Fibroblast of lung (primary cell): ENCODE measurements at regions not wholly inside any gene's neighbourhood (a gene's known extent, or its start where the extent isn't known, plus 50 kb on each side); places are given as distances from the start of the nearest gene placed in this dataset.
A peak's percentile ranks its signal among the peaks of the same experiment; 100 is the strongest.

Source experiments
- DNase-seq, 2 donors: peaks; one replicate each; pipeline versions ENCODE4 v3.0.0 to v3.0.0-alpha.2; 2010; ENCODE audit warnings: low read depth in 2 of 2
- H2AFZ ChIP-seq: 2 replicates; pipeline ENCODE4 v1.5.1; 2012; ENCODE audit warnings: low read length, control low read depth, inconsistent platforms
- H3K27ac ChIP-seq: 2 replicates; pipeline ENCODE4 v1.5.1; 2011; ENCODE audit warnings: low read length, control low read depth; ENCODE audit not compliant: insufficient read depth
- H3K27me3 ChIP-seq: 2 replicates; pipeline ENCODE4 v1.5.1; 2011; ENCODE audit warnings: mild to moderate bottlenecking, low read length; ENCODE audit not compliant: control insufficient read depth, insufficient read depth
- H3K36me3 ChIP-seq: 2 replicates; pipeline ENCODE4 v1.5.1; 2011; ENCODE audit warnings: low read length; ENCODE audit not compliant: control insufficient read depth, insufficient read depth
- H3K4me1 ChIP-seq: 2 replicates; pipeline ENCODE4 v1.5.1; 2011; ENCODE audit warnings: low read length; ENCODE audit not compliant: control insufficient read depth, insufficient read depth; ENCODE audit errors: extremely low read depth
- H3K4me2 ChIP-seq: 2 replicates; pipeline ENCODE4 v1.5.1; 2011; ENCODE audit warnings: low read length, control low read depth; ENCODE audit not compliant: insufficient read depth; ENCODE audit errors: extremely low read depth
- H3K4me3 ChIP-seq, 4 experiments: fragments of 200-600 bp in 1 of 4; sonication (generic) in 1 of 4; replicated peaks in 1 of 4; 2 replicates each; pipeline ENCODE4 v1.5.1; 2011 to 2016; ENCODE audit warnings: low read length in 4 of 4, low read depth in 3 of 4, mild to moderate bottlenecking in 3 of 4, control low read depth in 2 of 4, inconsistent platforms in 1 of 4, mixed read lengths in 1 of 4; ENCODE audit not compliant: insufficient read depth in 1 of 4; ENCODE audit errors: control extremely low read depth in 1 of 4
- H3K79me2 ChIP-seq: 2 replicates; pipeline ENCODE4 v1.5.1; 2012; ENCODE audit warnings: mild to moderate bottlenecking, low read length, inconsistent platforms; ENCODE audit not compliant: control insufficient read depth, insufficient read depth
- H3K9ac ChIP-seq: 2 replicates; pipeline ENCODE4 v1.5.1; 2011; ENCODE audit warnings: mild to moderate bottlenecking, low read length, control low read depth; ENCODE audit not compliant: insufficient read depth
- H3K9me3 ChIP-seq: 2 replicates; pipeline ENCODE4 v1.5.1; 2012; ENCODE audit warnings: low read depth, low read length; ENCODE audit not compliant: control insufficient read depth, insufficient read depth
- H4K20me1 ChIP-seq: 2 replicates; pipeline ENCODE4 v1.5.1; 2011; ENCODE audit warnings: low read length; ENCODE audit not compliant: control insufficient read depth, insufficient read depth; ENCODE audit errors: extremely low read depth
- EZH2 ChIP-seq: IDR thresholded peaks from 2 replicates; pipeline ENCODE4 v1.5.1; 2012; ENCODE audit warnings: low read length, control low read depth, mild to moderate bottlenecking; ENCODE audit errors: missing control alignments
- TF ChIP-seq, protein P1 (sequence below), 2 donors: IDR thresholded peaks in 1 of 2; conservative IDR thresholded peaks in 1 of 2; 1 replicate in 1 of 2; 2 replicates in 1 of 2; pipeline ENCODE4 v1.5.1; 2011 to 2012; ENCODE audit warnings: low read length in 2 of 2, control low read depth in 1 of 2, inconsistent platforms in 1 of 2, low read depth in 1 of 2, mild to moderate bottlenecking in 1 of 2

DNA sequence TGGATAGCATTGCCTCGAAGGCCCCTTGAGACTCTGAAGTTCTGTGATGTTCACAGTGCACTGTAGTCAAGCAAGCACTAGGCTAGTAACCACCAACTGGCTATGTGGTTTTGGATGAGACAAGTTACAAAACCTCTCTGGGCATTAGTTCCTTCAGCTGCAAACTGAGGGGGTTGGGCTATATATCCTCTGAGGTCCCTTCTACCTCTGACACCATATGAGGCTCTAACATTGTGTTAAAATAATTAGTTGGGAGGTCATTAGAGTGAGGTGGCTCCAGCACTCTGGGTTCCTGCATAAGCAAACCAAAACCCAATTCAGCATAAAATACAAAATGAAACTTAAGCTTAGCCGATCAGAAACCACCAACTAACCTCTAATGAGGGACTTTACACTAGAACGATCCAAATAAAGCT is 209.5 kb upstream of the LRRN1 start:
- peak in 1 of 2 donors; percentile 6 for DNase-seq
- TF ChIP-seq, protein P1, sequence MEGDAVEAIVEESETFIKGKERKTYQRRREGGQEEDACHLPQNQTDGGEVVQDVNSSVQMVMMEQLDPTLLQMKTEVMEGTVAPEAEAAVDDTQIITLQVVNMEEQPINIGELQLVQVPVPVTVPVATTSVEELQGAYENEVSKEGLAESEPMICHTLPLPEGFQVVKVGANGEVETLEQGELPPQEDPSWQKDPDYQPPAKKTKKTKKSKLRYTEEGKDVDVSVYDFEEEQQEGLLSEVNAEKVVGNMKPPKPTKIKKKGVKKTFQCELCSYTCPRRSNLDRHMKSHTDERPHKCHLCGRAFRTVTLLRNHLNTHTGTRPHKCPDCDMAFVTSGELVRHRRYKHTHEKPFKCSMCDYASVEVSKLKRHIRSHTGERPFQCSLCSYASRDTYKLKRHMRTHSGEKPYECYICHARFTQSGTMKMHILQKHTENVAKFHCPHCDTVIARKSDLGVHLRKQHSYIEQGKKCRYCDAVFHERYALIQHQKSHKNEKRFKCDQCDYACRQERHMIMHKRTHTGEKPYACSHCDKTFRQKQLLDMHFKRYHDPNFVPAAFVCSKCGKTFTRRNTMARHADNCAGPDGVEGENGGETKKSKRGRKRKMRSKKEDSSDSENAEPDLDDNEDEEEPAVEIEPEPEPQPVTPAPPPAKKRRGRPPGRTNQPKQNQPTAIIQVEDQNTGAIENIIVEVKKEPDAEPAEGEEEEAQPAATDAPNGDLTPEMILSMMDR (conservative IDR thresholded peaks at IDR 0.05 in 1 of 2, IDR thresholded peaks at IDR 0.05 in 1 of 2; ENCODE audit: low read depth in 1 of 2, low read length in 2 of 2): no peak
- no peak for TF ChIP-seq EZH2

GRCh38 chr3:3587647-3587972 is 211.6 kb upstream of the LRRN1 start:
- Histone ChIP-seq H3K9ac (no peak overlapping the region), H3K27me3 (no peaks in the 10 kb centered on the region), H3K4me2 (no peak overlapping the region), H3K79me2 (no peaks in the 10 kb centered on the region), H3K36me3 (no peaks in the 10 kb centered on the region), H2AFZ (no peak overlapping the region), H3K27ac (no peak overlapping the region), H3K9me3 (no peaks in the 10 kb centered on the region), H3K4me3 (no peak overlapping the region), H4K20me1 (no peaks in the 10 kb centered on the region), H3K4me1 (no peaks in the 10 kb centered on the region)
- DNase-seq: no peak
- TF ChIP-seq, protein P1 (conservative IDR thresholded peaks at IDR 0.05 in 1 of 2, IDR thresholded peaks at IDR 0.05 in 1 of 2; ENCODE audit: low read depth in 1 of 2, low read length in 2 of 2): no peak
- no peak for TF ChIP-seq EZH2

More for the DNA sequence above, 209.5 kb upstream of the LRRN1 start:
- H3K4me3 ChIP-seq: no peak overlapping the region
- H3K9ac ChIP-seq: no peak overlapping the region
- no peaks in the 10 kb centered on the region for H3K4me1 ChIP-seq
- no peaks in the 10 kb centered on the region for H3K79me2 ChIP-seq
- H3K27ac ChIP-seq: no peak overlapping the region
- no peak overlapping the region for H2AFZ ChIP-seq
- no peaks in the 10 kb centered on the region for H4K20me1 ChIP-seq
- H3K36me3 ChIP-seq: no peaks in the 10 kb centered on the region
- no peak overlapping the region for H3K4me2 ChIP-seq
- H3K9me3 ChIP-seq: no peaks in the 10 kb centered on the region
- no peaks in the 10 kb centered on the region for H3K27me3 ChIP-seq

- Histone ChIP-seq H3K4me2 (no peak overlapping the region), H2AFZ (no peak overlapping the region), H4K20me1 (no peaks in the 10 kb centered on the region), H3K27me3 (no peaks in the 10 kb centered on the region), H3K4me1 (no peaks in the 10 kb centered on the region), H3K79me2 (no peaks in the 10 kb centered on the region), H3K4me3 (no peak overlapping the region), H3K9me3 (no peaks in the 10 kb centered on the region), H3K36me3 (no peaks in the 10 kb centered on the region), H3K9ac (no peak overlapping the region), H3K27ac (no peak overlapping the region)
- TF ChIP-seq, protein P1 (conservative IDR thresholded peaks at IDR 0.05 in 1 of 2, IDR thresholded peaks at IDR 0.05 in 1 of 2; ENCODE audit: low read depth in 1 of 2, low read length in 2 of 2): no peak
- no peak for TF ChIP-seq EZH2
- peak in 1 of 2 donors; percentile 96 for DNase-seq
Measured at GRCh38 chr3:3586843-3587646, 212.2 kb upstream of the LRRN1 start.
